ENCODE measurements at regions not wholly inside any gene's neighbourhood (a gene's known extent, or its start where the extent isn't known, plus 50 kb on each side); places are given as distances from the start of the nearest gene placed in this dataset.
A peak's percentile ranks its signal among the peaks of the same experiment; 100 is the strongest.

- Histone ChIP-seq H3K18ac (ENCODE audit: low read length) (no peak overlapping the region), H3K4me2 (ENCODE audit: low read length) (no peak overlapping the region), H3K4me3 (ENCODE audit: low read depth, low read length) (no peak overlapping the region), H3K79me1 (ENCODE audit: low read length) (no peaks in the 10 kb centered on the region), H3K9me3 (ENCODE audit: insufficient read depth, low read depth, low read length) (no peaks in the 10 kb centered on the region), H3K9ac (ENCODE audit: low read length) (no peak overlapping the region), H3K27me3 (ENCODE audit: insufficient read depth, low read length) (no peaks in the 10 kb centered on the region), H3K36me3 (ENCODE audit: control insufficient read depth in 1 of 2, insufficient read depth in 2 of 2, low read length in 2 of 2) (no peaks in the 10 kb centered on the region), H2AK5ac (ENCODE audit: low read length) (no peak overlapping the region), H2BK120ac (ENCODE audit: insufficient read depth, low read length, poor library complexity) (no peak overlapping the region), H2AFZ (ENCODE audit: insufficient read depth, low read length, poor library complexity) (no peak overlapping the region), H2BK5ac (ENCODE audit: low read depth, low read length, poor library complexity) (no peak overlapping the region), H3K23ac (ENCODE audit: low read length) (no peak overlapping the region), H3K4ac (ENCODE audit: low read depth, low read length) (no peak overlapping the region), H2BK12ac (ENCODE audit: low read length) (no peak overlapping the region), H3K14ac (ENCODE audit: low read length) (no peak overlapping the region), H3K79me2 (ENCODE audit: control insufficient read depth, insufficient read depth, low read length, poor library complexity) (no peaks in the 10 kb centered on the region), H3K27ac (ENCODE audit: low read depth, low read length) (no peak overlapping the region), H3K4me1 (ENCODE audit: control insufficient read depth in 1 of 2, insufficient read depth in 2 of 2, low read length in 2 of 2) (no peaks in the 10 kb centered on the region), H4K12ac (ENCODE audit: low read depth, low read length) (no peak overlapping the region), H4K8ac (ENCODE audit: low read depth, low read length) (no peak overlapping the region), H4K91ac (ENCODE audit: low read depth, low read length) (no peak overlapping the region)
- DNase-seq: peak in 1 of 2 donors; percentile 46
- no CpG with 5 or more reads among the region's 1 CpG for WGBS (ENCODE audit: extremely low coverage, insufficient coverage, insufficient read length)
Observed at GRCh38 chr3:117118604-117119003, 409.0 kb downstream of the TUSC7 start.

- H2AK5ac ChIP-seq (ENCODE audit: low read length): no peak overlapping the region
- H2BK12ac ChIP-seq (ENCODE audit: low read length): no peak overlapping the region
- no peaks in the 10 kb centered on the region for H3K36me3 ChIP-seq (ENCODE audit: control insufficient read depth in 1 of 2, insufficient read depth in 2 of 2, low read length in 2 of 2)
- H3K27me3 ChIP-seq (ENCODE audit: insufficient read depth, low read length): no peaks in the 10 kb centered on the region
- no peaks in the 10 kb centered on the region for H3K79me1 ChIP-seq (ENCODE audit: low read length)
- H3K9ac ChIP-seq (ENCODE audit: low read length): no peak overlapping the region
- no peak overlapping the region for H4K12ac ChIP-seq (ENCODE audit: low read depth, low read length)
- no peak overlapping the region for H2BK5ac ChIP-seq (ENCODE audit: low read depth, low read length, poor library complexity)
- H3K4me3 ChIP-seq (ENCODE audit: low read depth, low read length): no peak overlapping the region
- H2BK120ac ChIP-seq (ENCODE audit: insufficient read depth, low read length, poor library complexity): no peak overlapping the region
- H3K4me1 ChIP-seq (ENCODE audit: control insufficient read depth in 1 of 2, insufficient read depth in 2 of 2, low read length in 2 of 2): no peaks in the 10 kb centered on the region
- no peak overlapping the region for H4K8ac ChIP-seq (ENCODE audit: low read depth, low read length)
- no CpG with 5 or more reads among the region's 1 CpG for WGBS (ENCODE audit: extremely low coverage, insufficient coverage, insufficient read length)
- H3K23ac ChIP-seq (ENCODE audit: low read length): no peak overlapping the region
- H3K18ac ChIP-seq (ENCODE audit: low read length): no peak overlapping the region
- no peak overlapping the region for H3K14ac ChIP-seq (ENCODE audit: low read length)
- H3K79me2 ChIP-seq (ENCODE audit: control insufficient read depth, insufficient read depth, low read length, poor library complexity): no peaks in the 10 kb centered on the region
- no peak overlapping the region for H3K27ac ChIP-seq (ENCODE audit: low read depth, low read length)
- no peak for DNase-seq
- no peak overlapping the region for H4K91ac ChIP-seq (ENCODE audit: low read depth, low read length)
- H3K4ac ChIP-seq (ENCODE audit: low read depth, low read length): no peak overlapping the region
- H2AFZ ChIP-seq (ENCODE audit: insufficient read depth, low read length, poor library complexity): no peak overlapping the region
- H3K4me2 ChIP-seq (ENCODE audit: low read length): no peak overlapping the region
- H3K9me3 ChIP-seq (ENCODE audit: insufficient read depth, low read depth, low read length): no peaks in the 10 kb centered on the region
Observed at GRCh38 chr3:117120014-117120413, 410.4 kb downstream of the TUSC7 start.

- no peak overlapping the region for H2BK120ac ChIP-seq (ENCODE audit: insufficient read depth, low read length, poor library complexity)
- H3K9ac ChIP-seq (ENCODE audit: low read length): no peak overlapping the region
- no peak overlapping the region for H2AFZ ChIP-seq (ENCODE audit: insufficient read depth, low read length, poor library complexity)
- H3K79me1 ChIP-seq (ENCODE audit: low read length): no peaks in the 10 kb centered on the region
- H3K23ac ChIP-seq (ENCODE audit: low read length): no peak overlapping the region
- H3K14ac ChIP-seq (ENCODE audit: low read length): no peak overlapping the region
- no peaks in the 10 kb centered on the region for H3K27me3 ChIP-seq (ENCODE audit: insufficient read depth, low read length)
- no peaks in the 10 kb centered on the region for H3K4me1 ChIP-seq (ENCODE audit: control insufficient read depth in 1 of 2, insufficient read depth in 2 of 2, low read length in 2 of 2)
- WGBS (ENCODE audit: extremely low coverage, insufficient coverage, insufficient read length): no CpG with 5 or more reads among the region's 1 CpG
- no peak overlapping the region for H2BK12ac ChIP-seq (ENCODE audit: low read length)
- no peak overlapping the region for H4K91ac ChIP-seq (ENCODE audit: low read depth, low read length)
- H3K4ac ChIP-seq (ENCODE audit: low read depth, low read length): no peak overlapping the region
- no peak overlapping the region for H3K27ac ChIP-seq (ENCODE audit: low read depth, low read length)
- H2BK5ac ChIP-seq (ENCODE audit: low read depth, low read length, poor library complexity): no peak overlapping the region
- no peak overlapping the region for H3K18ac ChIP-seq (ENCODE audit: low read length)
- no peak overlapping the region for H3K4me3 ChIP-seq (ENCODE audit: low read depth, low read length)
- no peak for DNase-seq
- no peaks in the 10 kb centered on the region for H3K36me3 ChIP-seq (ENCODE audit: control insufficient read depth in 1 of 2, insufficient read depth in 2 of 2, low read length in 2 of 2)
- H3K79me2 ChIP-seq (ENCODE audit: control insufficient read depth, insufficient read depth, low read length, poor library complexity): no peaks in the 10 kb centered on the region
- H2AK5ac ChIP-seq (ENCODE audit: low read length): no peak overlapping the region
- H4K12ac ChIP-seq (ENCODE audit: low read depth, low read length): no peak overlapping the region
- H3K9me3 ChIP-seq (ENCODE audit: insufficient read depth, low read depth, low read length): no peaks in the 10 kb centered on the region
- no peak overlapping the region for H3K4me2 ChIP-seq (ENCODE audit: low read length)
- no peak overlapping the region for H4K8ac ChIP-seq (ENCODE audit: low read depth, low read length)
Observed at GRCh38 chr3:117122609-117123008, 413.0 kb downstream of the TUSC7 start.

GRCh38 chr3:117126460-117126859 lies 416.9 kb downstream of the TUSC7 start:
- Histone ChIP-seq H2AK5ac (ENCODE audit: low read length) (no peak overlapping the region), H4K8ac (ENCODE audit: low read depth, low read length) (no peak overlapping the region), H3K4ac (ENCODE audit: low read depth, low read length) (no peak overlapping the region), H3K9ac (ENCODE audit: low read length) (no peak overlapping the region), H3K23ac (ENCODE audit: low read length) (no peak overlapping the region), H3K18ac (ENCODE audit: low read length) (no peak overlapping the region), H4K12ac (ENCODE audit: low read depth, low read length) (no peak overlapping the region), H3K79me1 (ENCODE audit: low read length) (no peaks in the 10 kb centered on the region), H4K91ac (ENCODE audit: low read depth, low read length) (no peak overlapping the region), H3K79me2 (ENCODE audit: control insufficient read depth, insufficient read depth, low read length, poor library complexity) (no peaks in the 10 kb centered on the region), H3K4me3 (ENCODE audit: low read depth, low read length) (no peak overlapping the region), H3K27me3 (ENCODE audit: insufficient read depth, low read length) (no peaks in the 10 kb centered on the region), H2BK5ac (ENCODE audit: low read depth, low read length, poor library complexity) (no peak overlapping the region), H2BK12ac (ENCODE audit: low read length) (no peak overlapping the region), H2AFZ (ENCODE audit: insufficient read depth, low read length, poor library complexity) (no peak overlapping the region), H3K27ac (ENCODE audit: low read depth, low read length) (no peak overlapping the region), H3K9me3 (ENCODE audit: insufficient read depth, low read depth, low read length) (no peaks in the 10 kb centered on the region), H3K4me2 (ENCODE audit: low read length) (no peak overlapping the region), H2BK120ac (ENCODE audit: insufficient read depth, low read length, poor library complexity) (no peak overlapping the region), H3K14ac (ENCODE audit: low read length) (no peak overlapping the region), H3K4me1 (ENCODE audit: control insufficient read depth in 1 of 2, insufficient read depth in 2 of 2, low read length in 2 of 2) (no peaks in the 10 kb centered on the region), H3K36me3 (ENCODE audit: control insufficient read depth in 1 of 2, insufficient read depth in 2 of 2, low read length in 2 of 2) (no peaks in the 10 kb centered on the region)
- WGBS (ENCODE audit: extremely low coverage, insufficient coverage, insufficient read length): no CpG with 5 or more reads among the region's 3 CpGs
- no peak for DNase-seq

Data from trophoblast cell (in vitro differentiated cells and primary cell).